HEK293T (cell line): ENCODE measurements at regions not wholly inside any gene's neighbourhood (a gene's known extent, or its start where the extent isn't known, plus 50 kb on each side); places are given as distances from the start of the nearest gene placed in this dataset.

Experiments
- CTCF ChIA-PET: fragments of 350-600 bp; formaldehyde crosslinking; extraction: SDS; loops from one replicate; lab custom pipeline; 2021; ENCODE audit warnings: antibody characterized with exemption, inconsistent platforms; lab: Yijun Ruan, JAX
- POLR2A ChIA-PET: fragments of 350-600 bp; formaldehyde crosslinking; extraction: SDS; loops from one replicate; lab custom pipeline; 2020; ENCODE audit warnings: antibody characterized with exemption, inconsistent platforms; lab: Yijun Ruan, JAX
- DNase-seq: peaks from one replicate; pipeline ENCODE4 v3.0.0; 2012; ENCODE audit warnings: mixed read lengths; ENCODE audit errors: extremely low spot score
- ARNT ChIP-seq: fragments of 450-650 bp; IDR thresholded peaks from 2 replicates; pipeline ENCODE4 v1.6.1; 2017; ENCODE audit warnings: mild to moderate bottlenecking
- BHLHE40 ChIP-seq: fragments of 450-650 bp; IDR thresholded peaks from 2 replicates; pipeline ENCODE4 v1.6.1; 2016; ENCODE audit warnings: mild to moderate bottlenecking, moderate library complexity, borderline replicate concordance
- CTBP1 ChIP-seq: fragments of 450-650 bp; IDR thresholded peaks from 2 replicates; pipeline ENCODE4 v1.6.1; 2016; ENCODE audit warnings: borderline replicate concordance
- ELF4 ChIP-seq: fragments of 450-650 bp; IDR thresholded peaks from 2 replicates; pipeline ENCODE4 v1.6.1; 2017; ENCODE audit warnings: antibody characterized with exemption
- FOXA1 ChIP-seq: fragments of 450-650 bp; IDR thresholded peaks from 2 replicates; pipeline ENCODE4 v1.6.1; 2016; ENCODE audit warnings: mild to moderate bottlenecking
- FOXK2 ChIP-seq: fragments of 450-650 bp; IDR thresholded peaks from 2 replicates; pipeline ENCODE4 v1.6.1; 2016; ENCODE audit warnings: mild to moderate bottlenecking
- FOXM1 ChIP-seq: fragments of 450-650 bp; IDR thresholded peaks from 2 replicates; pipeline ENCODE4 v1.6.1; 2017; ENCODE audit warnings: mild to moderate bottlenecking, borderline replicate concordance
- HDGF ChIP-seq: fragments of 450-650 bp; IDR thresholded peaks from 2 replicates; pipeline ENCODE4 v1.6.1; 2017; ENCODE audit warnings: antibody characterized with exemption, borderline replicate concordance
- L3MBTL2 ChIP-seq: fragments of 450-650 bp; conservative IDR thresholded peaks from 2 replicates; pipeline ENCODE4 v1.6.1; 2016; ENCODE audit warnings: mild to moderate bottlenecking
- LEF1 ChIP-seq: fragments of 450-650 bp; IDR thresholded peaks from 2 replicates; pipeline ENCODE4 v1.6.1; 2017; ENCODE audit warnings: mild to moderate bottlenecking, borderline replicate concordance
- NFRKB ChIP-seq: fragments of 450-650 bp; IDR thresholded peaks from 2 replicates; pipeline ENCODE4 v1.6.1; 2016; ENCODE audit warnings: mild to moderate bottlenecking, moderate library complexity
- PKNOX1 ChIP-seq: fragments of 450-650 bp; IDR thresholded peaks from 2 replicates; pipeline ENCODE4 v1.6.1; 2016
- SP1 ChIP-seq: fragments of 450-650 bp; IDR thresholded peaks from 2 replicates; pipeline ENCODE4 v1.6.1; 2017
- SUZ12 ChIP-seq: fragments of 450-650 bp; IDR thresholded peaks from 2 replicates; pipeline ENCODE4 v1.6.1; 2016; ENCODE audit warnings: mild to moderate bottlenecking
- TARDBP ChIP-seq: fragments of 450-650 bp; IDR thresholded peaks from 2 replicates; pipeline ENCODE4 v1.6.1; 2016
- ZNF384 ChIP-seq: fragments of 450-650 bp; IDR thresholded peaks from 2 replicates; pipeline ENCODE4 v1.6.1; 2016

GRCh38 chr5:67814569-67815311, 400.8 kb upstream of the PIK3R1 start:
- ChIA-PET CTCF (no interaction called here), POLR2A (no interaction called here)
- DNase-seq, result no peak
- no peak for TF ChIP-seq FOXK2
- no peak for TF ChIP-seq ARNT
- no peak for TF ChIP-seq FOXM1
- TF ChIP-seq ELF4, result no peak
- no peak for TF ChIP-seq CTBP1
- TF ChIP-seq NFRKB, result no peak
- TF ChIP-seq L3MBTL2, result no peak
- TF ChIP-seq FOXA1, result no peak
- TF ChIP-seq PKNOX1, result no peak
- TF ChIP-seq TARDBP, result no peak
- TF ChIP-seq HDGF, result no peak
- no peak for TF ChIP-seq BHLHE40
- TF ChIP-seq SUZ12, result no peak
- no peak for TF ChIP-seq LEF1
- no peak for TF ChIP-seq ZNF384
- TF ChIP-seq SP1, result no peak

GRCh38 chr5:67813877-67814539, 401.5 kb upstream of the PIK3R1 start:
- no peak for TF ChIP-seq SP1
- no peak for TF ChIP-seq TARDBP
- POLR2A ChIA-PET, result no interaction called here
- CTCF ChIA-PET, result no interaction called here
- no peak for DNase-seq

GRCh38 chr5:67809589-67809988, 406.0 kb upstream of the PIK3R1 start:
- ChIA-PET CTCF (no interaction called here), POLR2A (no interaction called here)
- no peak for TF ChIP-seq NFRKB
- TF ChIP-seq BHLHE40, result no peak
- no peak for TF ChIP-seq LEF1
- TF ChIP-seq FOXM1, result no peak
- no peak for TF ChIP-seq TARDBP
- TF ChIP-seq SP1, result no peak
- no peak for TF ChIP-seq HDGF
- TF ChIP-seq CTBP1, result no peak
- TF ChIP-seq ARNT, result no peak
- no peak for TF ChIP-seq ZNF384
- TF ChIP-seq ELF4, result no peak
- no peak for TF ChIP-seq FOXA1
- no peak for TF ChIP-seq L3MBTL2
- TF ChIP-seq FOXK2, result no peak
- no peak for TF ChIP-seq PKNOX1
- TF ChIP-seq SUZ12, result no peak
- DNase-seq, result no peak

GRCh38 chr5:67808340-67808739, 407.2 kb upstream of the PIK3R1 start:
- ChIA-PET POLR2A (no interaction called here), CTCF (no interaction called here)
- no peak for TF ChIP-seq FOXK2
- TF ChIP-seq FOXM1, result no peak
- no peak for TF ChIP-seq LEF1
- no peak for DNase-seq

- CTCF ChIA-PET, result no interaction called here
- DNase-seq, result no peak
- POLR2A ChIA-PET, result no interaction called here
- TF ChIP-seq TARDBP (no peak), HDGF (no peak), L3MBTL2 (no peak), CTBP1 (no peak), BHLHE40 (no peak), ELF4 (no peak), SUZ12 (no peak), FOXA1 (no peak), SP1 (no peak), FOXK2 (no peak), ZNF384 (no peak), PKNOX1 (no peak), LEF1 (no peak), ARNT (no peak), NFRKB (no peak), FOXM1 (no peak)
These were observed 408.1 kb upstream of the PIK3R1 start for GRCh38 chr5:67807439-67807888.

- ChIA-PET CTCF (no interaction called here), POLR2A (no interaction called here)
- no peak for DNase-seq
- TF ChIP-seq BHLHE40 (no peak), SUZ12 (no peak), ARNT (no peak), LEF1 (no peak), CTBP1 (no peak), TARDBP (no peak), SP1 (no peak), HDGF (no peak), NFRKB (no peak), ZNF384 (no peak), L3MBTL2 (no peak), ELF4 (no peak), FOXM1 (no peak), FOXK2 (no peak)
These were observed 408.7 kb upstream of the PIK3R1 start for GRCh38 chr5:67806654-67807438.
